Right lobe of liver (tissue), 6 donors: ENCODE measurements at regions not wholly inside any gene's neighbourhood (a gene's known extent, or its start where the extent isn't known, plus 50 kb on each side); places are given as distances from the start of the nearest gene placed in this dataset.
A peak's percentile ranks its signal among the peaks of the same experiment; 100 is the strongest.

ENCODE experiments used
- ATAC-seq, 4 donors: fragments of 200-7000 bp; cut with Tn5 transposase; one replicate each; pipeline ENCODE4 v1.9.1; 2020; ENCODE audit warnings: mild to moderate bottlenecking in 4 of 4, moderate library complexity in 4 of 4
- DNase-seq, 3 donors: peaks; one replicate each; pipeline ENCODE4 v3.0.0-alpha.2; 2020
- H3K27ac ChIP-seq, 3 donors: fragments of 200-600 bp; one replicate each; pipeline ENCODE4 v1.8.0; 2022
- H3K27me3 ChIP-seq, 2 donors: fragments of 200-600 bp; one replicate each; pipeline ENCODE4 v1.8.0; 2022
- H3K36me3 ChIP-seq, 4 donors: fragments of 200-600 bp; sonication (generic) in 1 of 4; one replicate each; pipeline versions ENCODE4 v1.5.1 to v1.8.0; 2017 to 2022; ENCODE audit warnings: control low read depth in 1 of 4
- H3K4me1 ChIP-seq, 4 donors: fragments of 200-600 bp; sonication (generic) in 1 of 4; one replicate each; pipeline versions ENCODE4 v1.5.1 to v1.8.0; 2017 to 2022; ENCODE audit warnings: control low read depth in 1 of 4
- H3K4me3 ChIP-seq, 3 donors: fragments of 200-600 bp; one replicate each; pipeline ENCODE4 v1.8.0; 2022
- H3K9me3 ChIP-seq, 4 donors: fragments of 200-600 bp; sonication (generic) in 1 of 4; one replicate each; pipeline versions ENCODE4 v1.5.1 to v1.8.0; 2017 to 2022; ENCODE audit warnings: control low read depth in 1 of 4
- CTCF ChIP-seq, 4 donors: fragments of 200-600 bp in 3 of 4; fragments of 450-650 bp in 1 of 4; IDR thresholded peaks; one replicate each; pipeline versions ENCODE4 v1.5.1 to v1.8.0; 2016 to 2022; ENCODE audit warnings: antibody characterized with exemption in 4 of 4, mild to moderate bottlenecking in 2 of 4
- POLR2A ChIP-seq: fragments of 450-650 bp; IDR thresholded peaks from one replicate; pipeline ENCODE4 v1.6.1; 2017; ENCODE audit warnings: antibody characterized with exemption, mild to moderate bottlenecking
- WGBS: methylation state at CpG from one replicate; pipeline ENCODE4 v1.1.6; 2018; ENCODE audit warnings: low coverage, low lambda C conversion rate; ENCODE audit not compliant: insufficient coverage; ENCODE audit errors: missing lambda C conversion rate; 5-methylcytosine and 5-hydroxymethylcytosine counted together
- intact Hi-C, 2 donors: fragments of 100-400 bp; cut with DNase I; formaldehyde crosslinking; loops; one replicate each; pipeline versions ENCODE4 v1.11.2 to v1.14.1; 2022
- donor health status: DM: no; HTN: yes; CAD: no.
- donor health status: DM: no; HTN: no; CAD: no.
- donor health status: DM: no; HTN: no; CAD: no.
- donor health status: DM: no; HTN: yes; CAD: no.
- donor health status: DM: no; HTN: yes; CAD: no.

GRCh38 chr4:54152846-54153600 is 53.1 kb downstream of the GSX2 start:
- ATAC-seq (no peak), DNase-seq (no peak)
- Histone ChIP-seq H3K4me3 (no peak overlapping the region), H3K36me3 (no peaks in the 10 kb centered on the region), H3K27ac (no peak overlapping the region), H3K27me3 (no peaks in the 10 kb centered on the region), H3K9me3 (no peaks in the 10 kb centered on the region), H3K4me1 (no peaks in the 10 kb centered on the region)
- WGBS, result 72% methylated on average over 3 of the region's 3 CpGs
- TF ChIP-seq POLR2A (no peak), CTCF (IDR thresholded peaks at IDR 0.05) (no peak)
- intact Hi-C loops, result no loop called here

GRCh38 chr4:54155936-54156335 is 56.0 kb downstream of the GSX2 start:
- ATAC-seq (no peak), DNase-seq (no peak)
- WGBS, result no CpG with 5 or more reads among the region's 1 CpG
- Histone ChIP-seq H3K27me3 (no peaks in the 10 kb centered on the region), H3K36me3 (no peaks in the 10 kb centered on the region), H3K9me3 (peaks cover 0 to 4% (median 0%) of the 10 kb centered on the region in 4 donors), H3K4me3 (no peak overlapping the region), H3K27ac (no peak overlapping the region), H3K4me1 (no peaks in the 10 kb centered on the region)
- TF ChIP-seq CTCF (IDR thresholded peaks at IDR 0.05), result no peak
- no peak for TF ChIP-seq POLR2A
- intact Hi-C loops, result no loop called here

- TF ChIP-seq CTCF (IDR thresholded peaks at IDR 0.05) (no peak), POLR2A (no peak)
- H3K27me3 ChIP-seq, result no peaks in the 10 kb centered on the region
- intact Hi-C loops, result no loop called here
- no peaks in the 10 kb centered on the region for H3K4me1 ChIP-seq
- no peak overlapping the region for H3K27ac ChIP-seq
- H3K4me3 ChIP-seq, result no peak overlapping the region
- DNase-seq, result no peak
- H3K9me3 ChIP-seq, result peaks cover 0 to 4% (median 0%) of the 10 kb centered on the region in 4 donors
- peak in 1 of 4 donors; percentile 29 for ATAC-seq
- no peaks in the 10 kb centered on the region for H3K36me3 ChIP-seq
Measured at GRCh38 chr4:54157606-54158005, 57.6 kb downstream of the GSX2 start.

GRCh38 chr4:54159543-54159942 is 59.6 kb downstream of the GSX2 start:
- Histone ChIP-seq H3K36me3 (no peaks in the 10 kb centered on the region), H3K4me3 (no peak overlapping the region), H3K9me3 (peaks cover 0 to 4% (median 0%) of the 10 kb centered on the region in 4 donors), H3K4me1 (no peaks in the 10 kb centered on the region), H3K27ac (no peak overlapping the region), H3K27me3 (no peaks in the 10 kb centered on the region)
- DNase-seq (no peak), ATAC-seq (no peak)
- WGBS, result 61% methylated on average over 3 of the region's 3 CpGs
- no peak for TF ChIP-seq POLR2A
- TF ChIP-seq CTCF (IDR thresholded peaks at IDR 0.05), result no peak
- intact Hi-C loops, result no loop called here
